NCI-H446 (cell line): ENCODE measurements at regions not wholly inside any gene's neighbourhood (a gene's known extent, or its start where the extent isn't known, plus 50 kb on each side); places are given as distances from the start of the nearest gene placed in this dataset.

Experiments used
- DNase-seq, 2 experiments: peaks; one replicate each; lab custom pipeline; 2025; lab: John Stamatoyannopoulos, UW

DNA sequence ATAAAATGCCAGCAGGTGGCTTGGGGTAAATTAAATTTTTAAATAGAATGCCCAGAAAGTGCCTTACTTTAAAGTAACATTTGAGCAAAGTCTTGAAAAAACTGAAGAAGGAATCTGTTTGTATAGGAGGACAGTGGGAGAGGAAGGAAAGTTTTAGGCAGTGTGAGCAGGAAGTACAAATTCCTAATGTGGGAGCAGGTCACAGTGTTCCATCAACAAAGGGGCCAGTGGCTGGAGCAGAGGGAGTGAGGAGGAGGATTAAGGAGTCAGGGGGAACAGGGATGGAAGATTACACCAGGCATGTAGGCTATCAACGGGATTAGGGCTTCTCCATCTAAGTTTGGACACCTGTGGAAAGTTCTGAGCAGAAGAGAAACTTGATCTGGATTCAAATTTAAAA, 439.2 kb upstream of the REG3G start:
- no peak for DNase-seq

DNA sequence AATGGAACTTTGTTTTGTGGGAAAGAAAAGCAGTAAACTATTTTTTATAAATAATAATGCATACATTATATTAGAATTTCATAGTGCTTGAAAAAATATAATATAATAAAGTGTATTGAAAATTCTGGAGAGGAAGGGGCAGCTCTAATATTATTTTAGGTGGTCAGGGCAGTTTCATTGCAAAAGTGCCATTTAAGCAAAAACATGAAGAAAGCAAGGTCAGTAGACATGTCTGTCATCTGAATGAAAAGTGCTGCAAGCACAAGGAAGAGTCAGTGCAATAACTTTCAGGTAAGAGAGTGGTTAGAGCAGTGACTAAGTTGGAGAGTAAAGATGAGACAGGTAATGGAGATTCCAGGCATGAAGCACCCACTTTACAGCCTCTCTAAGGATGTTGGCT, 435.6 kb upstream of the REG3G start:
- no peak for DNase-seq

DNA sequence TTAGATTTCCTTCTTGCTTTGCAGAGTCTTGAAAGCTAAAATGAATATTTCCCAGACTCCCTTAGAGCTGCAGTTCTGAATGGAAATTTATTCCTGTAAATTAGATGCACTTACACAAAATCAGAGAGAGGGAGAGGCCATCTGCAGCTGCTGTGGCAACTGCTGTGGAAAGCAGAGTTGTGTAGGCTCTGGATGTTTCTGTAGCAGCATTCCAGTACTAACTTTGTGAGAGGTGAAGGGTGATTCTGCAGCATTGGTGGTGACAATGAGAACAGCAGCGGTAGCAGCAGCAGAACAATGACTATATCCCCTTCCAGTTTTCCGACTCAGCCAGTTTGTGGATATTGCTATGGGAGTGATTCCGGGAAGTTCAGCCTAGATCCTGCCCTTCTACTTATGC, 433.0 kb upstream of the REG3G start:
- no peak for DNase-seq

DNA sequence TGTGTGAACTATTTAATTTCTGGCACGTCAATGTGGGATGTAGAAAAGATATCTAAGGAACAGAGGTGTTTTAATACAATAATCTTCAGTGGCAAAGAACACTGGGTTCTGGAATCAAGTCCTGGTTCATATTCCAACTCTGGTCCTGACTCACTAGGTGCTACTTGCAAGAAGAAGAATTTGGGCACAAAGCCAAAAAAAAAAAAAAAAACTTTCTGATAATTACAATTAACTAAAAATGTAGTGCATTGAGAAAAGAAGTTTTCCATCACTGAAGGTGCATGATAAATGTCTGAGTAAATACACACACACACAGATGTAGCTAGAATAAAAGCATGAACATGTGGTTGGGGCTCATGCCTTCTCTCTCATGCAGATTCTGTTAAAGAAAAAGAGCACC, 424.4 kb upstream of the REG3G start:
- DNase-seq = no peak

DNA sequence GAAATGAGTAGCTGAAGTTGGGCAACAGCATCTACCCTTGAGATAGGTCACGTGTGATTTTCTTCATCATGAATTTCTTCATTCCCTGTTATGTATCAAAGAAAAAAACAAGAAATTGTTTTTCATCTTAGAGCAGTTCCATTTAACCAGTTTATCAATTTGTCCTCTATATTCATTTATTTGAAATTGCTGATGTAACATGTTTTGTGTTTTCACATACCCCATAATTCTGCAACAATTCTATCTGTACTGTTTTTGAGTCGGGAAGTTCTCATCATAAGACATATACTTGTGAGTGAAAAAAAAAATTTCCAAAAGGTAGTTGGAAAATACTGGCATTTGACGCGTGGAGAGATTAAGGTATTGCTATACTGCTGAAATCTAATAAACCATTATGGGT, 422.6 kb upstream of the REG3G start:
- no peak for DNase-seq

DNA sequence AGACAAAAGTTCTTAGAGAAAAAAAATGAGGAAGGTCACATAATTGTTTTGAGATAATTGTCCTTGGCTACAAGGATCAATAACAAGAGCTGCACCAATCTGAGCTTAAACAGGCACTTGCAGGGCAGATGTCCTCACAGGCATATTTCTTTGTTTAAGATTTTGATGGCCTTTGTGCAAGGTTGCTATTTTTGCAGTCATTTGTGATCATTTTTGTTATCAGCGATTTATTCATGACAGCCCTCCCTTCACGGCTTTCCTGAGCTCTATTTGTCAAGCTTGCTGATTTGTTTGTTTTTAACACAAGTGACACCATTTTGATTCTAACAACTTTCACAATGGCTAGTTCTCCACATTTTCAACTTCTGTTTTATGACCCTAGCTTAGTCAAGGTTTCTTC, 418.6 kb upstream of the REG3G start:
- no peak for DNase-seq

DNA sequence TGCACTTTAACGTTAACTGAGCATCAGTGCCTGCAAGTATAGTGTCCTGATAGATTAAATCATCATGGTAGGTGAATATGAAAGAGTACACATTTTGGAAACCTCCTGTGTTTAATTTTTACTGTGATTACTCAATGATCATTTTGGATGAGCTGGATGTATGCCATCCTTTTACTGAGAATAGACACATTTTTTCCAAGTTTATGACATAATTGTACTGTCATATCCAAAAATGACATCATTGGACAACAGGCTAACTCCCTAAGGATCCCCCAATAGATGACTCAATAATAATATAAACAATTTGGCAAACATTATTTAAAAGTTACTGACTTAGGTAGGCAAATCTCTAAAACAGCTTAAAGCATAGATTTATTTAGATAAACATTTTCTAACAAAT, 410.8 kb upstream of the REG3G start:
- DNase-seq = no peak

DNA sequence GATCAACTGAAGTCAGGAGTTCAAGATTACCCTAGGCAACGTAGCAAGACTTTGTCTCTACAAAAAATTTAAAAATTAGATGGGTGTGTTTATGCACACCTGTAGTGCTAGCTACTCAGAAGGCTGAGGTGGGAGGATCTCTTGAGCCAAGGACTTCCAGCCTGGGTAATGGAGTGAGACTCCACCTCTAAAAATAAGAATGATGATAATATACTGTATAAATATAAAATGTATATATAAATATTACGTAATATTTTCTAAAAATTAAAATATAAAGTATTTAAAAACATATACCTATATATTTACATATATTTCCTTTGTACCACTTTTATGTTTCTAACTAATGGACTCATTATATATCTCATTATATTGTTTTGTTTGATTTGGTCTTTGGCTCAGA, 409.5 kb upstream of the REG3G start:
- DNase-seq = no peak

DNA sequence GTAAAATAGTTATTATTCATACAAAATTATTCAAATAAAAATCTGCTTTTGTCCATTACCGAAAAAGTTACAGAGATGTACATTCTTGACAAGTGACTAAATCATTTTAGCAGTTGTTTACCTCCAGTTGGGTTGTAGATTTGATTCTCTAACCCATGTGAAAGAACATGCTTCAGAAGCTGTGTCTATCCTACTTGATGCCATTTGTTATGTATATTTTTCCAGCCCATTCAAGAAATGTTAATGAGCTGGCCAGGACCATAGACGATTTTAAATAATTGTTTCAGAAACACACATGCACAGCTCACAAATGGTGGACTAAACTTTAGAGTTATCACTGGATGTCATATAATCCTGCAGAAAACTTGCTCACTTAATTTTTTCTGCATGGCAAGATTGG, 391.1 kb upstream of the REG3G start:
- no peak for DNase-seq

DNA sequence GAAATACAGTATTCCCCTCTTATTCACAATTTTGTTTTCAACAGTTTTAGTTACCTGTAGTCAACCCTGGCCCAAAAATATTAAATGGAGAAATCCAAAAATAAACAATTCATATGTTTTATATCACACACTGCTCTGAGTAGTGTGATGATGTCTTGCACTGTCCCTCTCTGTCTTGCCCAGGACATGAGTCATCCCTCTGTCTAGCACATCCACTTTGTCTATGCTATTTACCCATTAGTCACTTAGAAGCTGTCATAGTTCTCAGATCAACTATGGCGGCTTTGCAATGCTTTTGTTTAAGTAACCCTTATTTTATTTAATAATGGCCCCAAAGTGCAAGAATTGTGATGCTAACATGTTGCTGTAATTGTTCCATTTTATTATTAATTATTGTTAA, 380.6 kb upstream of the REG3G start:
- no peak for DNase-seq

DNA sequence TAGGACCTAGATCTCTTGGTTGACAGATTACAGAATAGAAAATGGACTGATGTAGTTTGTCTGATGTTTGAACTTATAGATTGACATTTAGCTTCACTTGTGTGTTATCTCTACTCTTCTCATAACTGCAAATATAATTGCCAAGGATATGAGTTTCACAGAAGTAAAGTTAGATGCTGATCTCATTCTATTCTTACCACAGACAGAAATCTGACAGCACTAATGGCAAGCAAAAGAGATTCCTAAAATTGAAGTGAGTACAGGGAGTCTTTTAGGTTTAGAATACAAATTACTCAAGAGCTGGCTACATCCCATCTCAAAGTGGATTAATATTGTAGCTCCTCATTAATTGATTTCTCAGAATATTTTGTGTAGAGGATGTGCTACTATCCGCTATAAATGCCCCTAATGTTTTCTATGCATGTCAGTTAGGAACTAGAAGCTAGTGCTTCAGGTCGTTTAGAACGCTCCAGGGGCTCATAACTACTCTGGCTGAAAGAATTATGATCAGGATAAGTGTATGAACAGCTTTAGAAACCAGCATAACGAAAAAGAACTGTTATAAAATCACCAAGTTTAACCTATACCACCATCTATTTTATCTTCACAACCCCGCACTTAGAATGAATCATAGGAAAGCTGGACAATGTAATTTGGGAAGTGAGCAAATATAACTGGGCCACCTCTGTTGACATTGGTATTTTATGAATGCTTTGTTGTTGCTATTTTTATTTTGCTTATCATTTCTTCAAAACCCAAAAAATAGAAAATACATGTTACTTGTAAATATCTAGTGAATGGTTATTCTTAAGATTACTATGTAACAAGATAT, 378.8 kb upstream of the REG3G start:
- no peak for DNase-seq

DNA sequence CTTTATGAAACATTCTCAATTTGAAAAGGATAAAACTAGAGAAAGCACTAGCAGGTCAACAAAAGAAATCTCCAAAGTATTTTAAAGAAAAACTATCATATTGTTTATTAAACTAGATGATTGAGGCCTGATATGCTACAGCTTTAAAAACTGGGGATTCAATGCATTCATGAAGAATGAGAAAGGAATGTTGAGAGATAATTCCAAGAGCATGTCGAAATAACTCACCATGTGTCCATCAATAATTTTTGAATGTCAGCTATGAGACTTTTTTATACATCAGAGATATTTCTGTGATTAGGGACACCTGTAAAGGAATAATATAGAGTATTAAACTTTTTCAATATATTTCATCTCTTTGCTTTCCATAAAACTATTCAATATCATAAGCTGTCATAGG, 376.9 kb upstream of the REG3G start:
- DNase-seq = no peak

DNA sequence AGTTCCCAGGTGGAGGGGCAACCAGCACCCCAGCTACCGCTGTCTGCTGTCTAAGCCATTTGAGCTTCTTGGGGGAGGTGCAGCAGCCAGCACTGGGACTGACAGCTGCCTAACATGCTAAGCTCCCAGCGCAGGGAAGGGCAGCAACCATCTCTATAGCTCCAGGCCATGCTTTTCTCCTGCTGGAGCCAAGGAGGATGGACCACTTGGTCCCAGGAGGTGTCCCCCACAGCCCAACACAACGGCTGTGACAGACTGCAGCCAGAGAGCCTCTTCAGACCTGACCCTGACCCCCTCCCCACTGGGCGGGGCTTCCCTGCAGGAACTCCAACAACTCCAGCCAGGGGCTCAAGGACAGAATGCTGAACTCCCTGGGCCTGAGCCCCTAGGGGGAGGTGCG, 370.6 kb upstream of the REG3G start:
- no peak for DNase-seq

DNA sequence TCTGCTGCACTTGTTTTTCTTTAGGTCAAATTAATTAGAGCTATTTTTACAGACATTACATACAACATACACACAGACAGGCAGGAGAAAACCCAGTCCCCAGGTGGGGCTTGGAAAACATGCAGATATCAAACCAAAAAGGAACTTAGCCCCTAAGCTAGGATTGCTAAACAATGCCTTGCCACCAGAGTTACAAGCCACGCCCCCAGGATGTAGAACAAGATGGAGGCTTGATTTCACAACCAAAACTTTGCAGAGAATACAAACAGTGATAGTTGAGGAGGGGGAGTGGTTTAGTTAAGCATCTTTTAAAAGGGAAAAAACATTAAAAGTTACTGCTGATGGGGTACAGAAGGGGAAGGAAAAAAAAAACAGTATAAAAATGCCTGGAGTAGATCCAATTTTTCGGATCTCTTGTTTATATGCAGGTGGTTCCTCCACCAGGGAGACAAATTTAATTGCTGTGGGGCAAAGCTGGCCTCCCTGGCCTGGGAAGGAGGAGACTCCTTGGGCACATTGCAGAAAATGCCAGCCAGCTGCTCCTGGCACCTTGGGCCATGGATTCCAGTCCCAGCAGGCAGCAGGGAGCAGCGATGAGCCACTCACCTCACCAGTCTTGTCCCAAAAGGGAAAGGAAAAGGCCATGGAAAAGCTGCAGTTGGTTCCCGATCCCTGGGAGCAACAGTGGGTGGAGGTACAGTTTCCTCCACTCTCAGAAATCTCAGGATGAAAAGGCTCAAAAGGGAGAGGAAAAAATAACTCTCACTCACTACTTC, 348.4 kb upstream of the REG3G start:
- DNase-seq = no peak

DNA sequence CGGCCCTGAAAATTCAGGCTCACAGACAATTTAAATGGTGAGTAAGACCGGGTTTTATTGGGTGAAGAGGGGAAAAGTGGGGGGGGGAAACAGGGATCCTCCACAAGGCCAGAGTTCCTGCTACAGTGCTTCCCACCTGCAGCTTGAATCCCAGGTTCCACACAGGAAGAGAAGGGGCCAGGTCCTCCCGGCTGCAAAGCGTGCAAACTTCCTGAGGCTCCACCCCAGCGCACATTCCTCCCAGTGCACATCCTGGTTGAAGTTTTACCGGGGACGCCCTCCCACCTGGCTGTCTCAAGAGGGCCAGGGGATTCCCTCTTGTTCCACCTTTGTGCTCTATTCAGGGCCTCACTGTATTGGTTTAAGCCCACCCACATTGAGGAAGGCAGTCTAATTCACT, 347.7 kb upstream of the REG3G start:
- no peak for DNase-seq

DNA sequence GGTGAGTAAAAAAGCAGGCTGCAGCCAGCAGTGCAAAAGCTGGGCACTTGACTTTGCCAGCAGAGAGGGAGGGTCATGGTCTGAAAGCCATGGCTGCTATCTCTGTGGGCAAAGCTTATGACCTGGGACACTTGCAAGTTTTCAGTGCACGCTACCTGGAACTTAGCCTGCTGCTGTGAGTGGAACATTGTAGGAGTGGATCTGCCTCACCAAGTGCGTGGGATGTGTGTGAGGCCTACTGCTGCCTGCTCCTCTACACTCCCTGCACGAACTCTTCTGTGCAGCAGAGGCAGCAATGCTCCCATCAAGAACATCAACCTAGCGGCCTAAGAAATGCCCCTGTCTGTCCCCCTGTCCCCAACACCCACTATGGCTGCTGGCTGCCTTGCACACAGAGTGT, 344.1 kb upstream of the REG3G start:
- DNase-seq = no peak

DNA sequence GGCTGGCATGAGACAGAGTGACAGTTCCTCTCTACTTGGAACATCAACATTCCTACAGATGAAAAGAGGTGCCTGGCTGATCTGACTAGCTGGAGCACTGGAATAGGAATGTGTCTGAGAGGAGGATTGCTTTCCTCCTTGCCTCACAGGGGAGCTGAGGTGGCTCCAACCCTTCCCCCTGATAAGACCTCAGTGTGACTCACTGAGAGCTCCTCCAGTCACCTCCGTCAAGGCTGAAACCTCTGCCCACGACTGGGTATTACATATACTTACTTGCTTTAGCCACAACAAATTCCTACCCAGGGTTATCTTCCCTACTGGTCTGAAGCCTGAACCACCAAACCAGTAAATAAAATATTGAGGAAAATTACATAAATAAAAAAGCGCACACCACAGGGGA, 342.7 kb upstream of the REG3G start:
- no peak for DNase-seq

DNA sequence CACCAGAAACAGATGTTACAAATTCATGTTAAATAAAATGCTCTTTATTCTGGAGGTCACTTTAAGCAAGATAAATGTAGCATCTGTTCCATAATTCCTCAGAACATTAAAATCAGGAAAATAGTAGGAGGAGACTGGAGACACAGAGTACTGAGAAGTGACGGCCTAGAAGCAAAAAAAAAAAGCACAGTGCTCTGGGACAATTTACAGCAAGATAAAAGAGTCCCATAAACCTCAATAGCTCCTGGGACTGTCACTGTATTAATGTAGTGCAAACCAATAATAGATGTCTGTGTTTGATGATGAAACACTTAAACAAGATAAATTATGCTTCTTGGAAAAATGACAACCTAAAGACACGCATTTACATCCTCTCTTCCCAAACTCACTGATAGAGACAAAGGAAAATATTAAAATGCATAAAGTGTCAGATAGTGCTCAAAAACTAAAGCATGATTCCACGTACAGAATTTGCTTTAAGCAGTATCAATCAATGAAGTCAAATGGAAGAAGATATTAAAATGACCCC, 338.8 kb upstream of the REG3G start:
- DNase-seq = no peak

DNA sequence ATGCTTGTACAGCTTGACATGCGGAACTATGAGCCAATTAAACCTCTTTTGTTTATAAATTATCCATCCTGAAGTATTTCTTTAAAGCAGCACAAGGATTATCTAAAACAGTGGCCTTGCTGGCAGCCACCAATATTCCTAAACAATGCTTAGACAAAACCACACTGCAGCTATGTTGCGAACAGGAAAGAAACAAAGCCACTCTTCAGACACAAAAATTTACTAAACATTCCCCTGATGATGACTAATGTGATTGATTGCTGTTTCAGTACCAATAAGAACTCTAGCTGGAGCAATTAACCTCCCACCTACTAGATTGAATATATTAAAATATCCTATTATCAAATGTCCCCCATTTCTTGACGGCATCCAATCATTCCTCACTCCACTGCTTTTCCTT, 325.8 kb upstream of the REG3G start:
- DNase-seq = no peak

DNA sequence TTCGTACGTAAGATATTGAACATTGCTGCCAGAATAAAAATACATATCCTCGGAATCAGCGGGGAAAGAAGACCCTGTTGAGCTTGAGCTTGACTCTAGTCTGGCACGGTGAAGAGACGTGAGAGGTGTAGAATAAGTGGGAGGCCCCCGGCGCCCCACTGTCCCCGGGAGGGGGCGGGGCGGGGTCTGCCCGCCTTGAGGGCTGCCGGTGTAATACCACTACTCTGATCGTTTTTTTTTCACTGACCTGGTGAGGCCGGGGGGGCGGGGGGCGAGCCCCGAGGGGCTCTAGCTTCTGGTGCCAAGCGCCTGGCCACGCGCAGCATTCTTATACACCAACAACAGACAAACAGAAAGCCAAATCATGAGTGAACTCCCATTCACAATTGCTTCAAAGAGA, 324.0 kb upstream of the REG3G start:
- no peak for DNase-seq

DNA sequence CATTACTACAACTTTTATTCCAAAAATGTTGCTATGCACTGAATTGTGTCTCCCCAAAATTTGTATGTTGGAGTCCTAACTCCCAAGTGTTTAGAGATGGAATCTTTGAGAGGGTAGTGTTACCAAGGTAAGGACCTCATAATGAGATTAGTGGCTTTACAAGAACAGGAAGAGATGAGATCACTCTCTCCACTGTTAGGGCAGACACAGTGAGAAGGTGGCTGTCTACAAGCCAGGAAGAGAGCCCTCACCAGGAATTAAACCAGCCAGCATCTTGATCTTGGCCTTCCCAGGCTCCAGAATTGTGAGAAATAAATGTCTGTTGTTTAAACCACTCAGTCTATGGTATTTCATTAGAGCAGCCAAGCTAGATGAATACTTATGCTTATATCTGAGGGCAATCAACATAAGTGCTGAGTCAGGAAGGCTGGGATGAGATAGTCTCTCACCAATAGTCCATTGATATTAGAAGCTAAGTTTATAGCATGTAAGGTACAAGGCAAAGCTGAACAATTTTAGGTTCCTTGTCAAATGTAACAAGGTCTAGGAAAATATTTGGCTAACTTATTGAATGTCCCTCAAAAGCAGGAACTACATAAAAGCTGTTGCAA, 317.6 kb upstream of the REG3G start:
- no peak for DNase-seq

DNA sequence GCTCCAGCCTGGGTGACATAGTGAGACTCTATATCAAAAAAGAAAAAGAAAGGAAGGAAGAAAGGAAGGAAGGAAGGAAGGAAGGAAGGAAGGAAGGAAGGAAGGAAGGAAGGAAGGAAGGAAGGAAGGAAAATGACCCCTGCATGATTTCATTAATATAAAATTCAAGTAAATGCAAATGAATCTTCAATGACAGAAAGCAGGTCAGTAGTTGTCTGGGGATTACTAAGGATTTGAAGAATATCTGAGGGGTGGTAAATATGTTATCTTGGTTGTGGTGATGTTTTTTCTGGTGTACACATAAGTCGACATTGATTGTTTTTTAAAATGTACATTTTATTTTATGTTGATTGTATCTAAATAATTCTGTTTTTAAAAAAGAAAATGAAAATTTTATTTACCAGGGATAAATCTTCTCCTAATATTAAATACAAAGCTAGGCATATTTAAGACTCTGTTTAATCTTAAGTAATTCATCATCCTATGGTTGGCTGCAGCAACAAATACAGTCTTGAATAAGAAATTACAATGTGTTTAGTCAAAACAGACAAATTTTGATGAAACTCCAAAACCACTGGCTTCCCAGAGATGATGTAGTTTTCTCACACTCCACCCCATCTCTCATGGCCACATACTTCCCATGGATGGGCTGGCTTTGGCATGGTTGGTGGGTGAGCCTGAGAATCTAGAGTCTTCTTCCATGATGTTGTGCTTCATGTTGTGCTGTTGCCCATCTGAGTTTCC, 314.7 kb upstream of the REG3G start:
- DNase-seq = no peak
